ENCODE measurements at regions not wholly inside any gene's neighbourhood (a gene's known extent, or its start where the extent isn't known, plus 50 kb on each side); places are given as distances from the start of the nearest gene placed in this dataset.

DNA sequence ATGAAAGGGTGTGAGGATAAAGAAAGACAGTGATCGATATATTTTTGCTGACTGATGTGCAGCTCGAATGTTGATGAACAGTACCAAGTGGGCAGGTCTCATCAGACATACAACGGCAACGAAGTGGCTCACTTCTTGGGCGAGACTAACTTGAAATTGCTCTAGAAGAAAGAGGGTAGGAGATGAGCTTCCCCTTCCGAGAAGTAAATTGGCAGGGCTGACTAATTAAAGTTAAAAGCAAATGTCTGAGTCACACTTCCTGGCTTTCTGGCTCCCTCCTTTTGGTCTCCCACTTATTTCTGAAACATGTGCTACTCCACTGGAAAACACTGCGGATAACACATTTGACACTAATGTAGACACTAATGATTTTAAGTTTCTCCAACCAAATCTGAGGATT lies 228.3 kb downstream of the ABHD5 start:
- intact Hi-C loops (cut with micrococcal nuclease; ENCODE audit: unreplicated experiment) (no loop called here), in situ Hi-C loops (cut with HindIII; ENCODE audit: low pct_unique_long_range_greater_than_20kb, low sequenced_read_pairs) (no loop called here)
- BruUV-seq (replicated peaks), result no TSS peak
- H3K4me3 ChIP-seq (ENCODE audit: low read depth in 2 of 2, low read length in 2 of 2), result no peak overlapping the region
- peaks cover 2% of the 10 kb centered on the region; the same call in 1 of the 2 replicates for H3K27me3 ChIP-seq (ENCODE audit: control insufficient read depth, insufficient read depth, low read length)
- ATAC-seq (no peak), DNase-seq (ENCODE audit: low read depth, low spot score) (no peak)
- H3K9me3 ChIP-seq (ENCODE audit: control insufficient read depth, insufficient read depth, low read depth, low read length), result no peaks in the 10 kb centered on the region
- H3K4me1 ChIP-seq (ENCODE audit: control insufficient read depth, insufficient read depth, low read length), result no peaks in the 10 kb centered on the region
- TF ChIP-seq, protein P1, sequence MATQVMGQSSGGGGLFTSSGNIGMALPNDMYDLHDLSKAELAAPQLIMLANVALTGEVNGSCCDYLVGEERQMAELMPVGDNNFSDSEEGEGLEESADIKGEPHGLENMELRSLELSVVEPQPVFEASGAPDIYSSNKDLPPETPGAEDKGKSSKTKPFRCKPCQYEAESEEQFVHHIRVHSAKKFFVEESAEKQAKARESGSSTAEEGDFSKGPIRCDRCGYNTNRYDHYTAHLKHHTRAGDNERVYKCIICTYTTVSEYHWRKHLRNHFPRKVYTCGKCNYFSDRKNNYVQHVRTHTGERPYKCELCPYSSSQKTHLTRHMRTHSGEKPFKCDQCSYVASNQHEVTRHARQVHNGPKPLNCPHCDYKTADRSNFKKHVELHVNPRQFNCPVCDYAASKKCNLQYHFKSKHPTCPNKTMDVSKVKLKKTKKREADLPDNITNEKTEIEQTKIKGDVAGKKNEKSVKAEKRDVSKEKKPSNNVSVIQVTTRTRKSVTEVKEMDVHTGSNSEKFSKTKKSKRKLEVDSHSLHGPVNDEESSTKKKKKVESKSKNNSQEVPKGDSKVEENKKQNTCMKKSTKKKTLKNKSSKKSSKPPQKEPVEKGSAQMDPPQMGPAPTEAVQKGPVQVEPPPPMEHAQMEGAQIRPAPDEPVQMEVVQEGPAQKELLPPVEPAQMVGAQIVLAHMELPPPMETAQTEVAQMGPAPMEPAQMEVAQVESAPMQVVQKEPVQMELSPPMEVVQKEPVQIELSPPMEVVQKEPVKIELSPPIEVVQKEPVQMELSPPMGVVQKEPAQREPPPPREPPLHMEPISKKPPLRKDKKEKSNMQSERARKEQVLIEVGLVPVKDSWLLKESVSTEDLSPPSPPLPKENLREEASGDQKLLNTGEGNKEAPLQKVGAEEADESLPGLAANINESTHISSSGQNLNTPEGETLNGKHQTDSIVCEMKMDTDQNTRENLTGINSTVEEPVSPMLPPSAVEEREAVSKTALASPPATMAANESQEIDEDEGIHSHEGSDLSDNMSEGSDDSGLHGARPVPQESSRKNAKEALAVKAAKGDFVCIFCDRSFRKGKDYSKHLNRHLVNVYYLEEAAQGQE (IDR thresholded peaks at IDR 0.05; ENCODE audit: insufficient read depth in 1 of 2, low read depth in 2 of 2, low read length in 1 of 2), result no peak
- TF ChIP-seq SIN3A (IDR thresholded peaks at IDR 0.05; ENCODE audit: borderline replicate concordance, insufficient read depth, low read depth, low read length) (no peak), TCF7L2 (IDR thresholded peaks at IDR 0.05; ENCODE audit: low read depth, low read length) (no peak), POLR2AphosphoS5 (IDR thresholded peaks at IDR 0.05; ENCODE audit: low read depth, low read length) (no peak)
- TF ChIP-seq, protein P2, sequence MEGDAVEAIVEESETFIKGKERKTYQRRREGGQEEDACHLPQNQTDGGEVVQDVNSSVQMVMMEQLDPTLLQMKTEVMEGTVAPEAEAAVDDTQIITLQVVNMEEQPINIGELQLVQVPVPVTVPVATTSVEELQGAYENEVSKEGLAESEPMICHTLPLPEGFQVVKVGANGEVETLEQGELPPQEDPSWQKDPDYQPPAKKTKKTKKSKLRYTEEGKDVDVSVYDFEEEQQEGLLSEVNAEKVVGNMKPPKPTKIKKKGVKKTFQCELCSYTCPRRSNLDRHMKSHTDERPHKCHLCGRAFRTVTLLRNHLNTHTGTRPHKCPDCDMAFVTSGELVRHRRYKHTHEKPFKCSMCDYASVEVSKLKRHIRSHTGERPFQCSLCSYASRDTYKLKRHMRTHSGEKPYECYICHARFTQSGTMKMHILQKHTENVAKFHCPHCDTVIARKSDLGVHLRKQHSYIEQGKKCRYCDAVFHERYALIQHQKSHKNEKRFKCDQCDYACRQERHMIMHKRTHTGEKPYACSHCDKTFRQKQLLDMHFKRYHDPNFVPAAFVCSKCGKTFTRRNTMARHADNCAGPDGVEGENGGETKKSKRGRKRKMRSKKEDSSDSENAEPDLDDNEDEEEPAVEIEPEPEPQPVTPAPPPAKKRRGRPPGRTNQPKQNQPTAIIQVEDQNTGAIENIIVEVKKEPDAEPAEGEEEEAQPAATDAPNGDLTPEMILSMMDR (IDR thresholded peaks at IDR 0.05), result no peak
- H3K27ac ChIP-seq (ENCODE audit: low read length), result no peak overlapping the region
- ChIA-PET POLR2A (no interaction called here), CTCF (no interaction called here)
- H3K36me3 ChIP-seq (ENCODE audit: control insufficient read depth, insufficient read depth, low read length), result no peaks in the 10 kb centered on the region

DNA sequence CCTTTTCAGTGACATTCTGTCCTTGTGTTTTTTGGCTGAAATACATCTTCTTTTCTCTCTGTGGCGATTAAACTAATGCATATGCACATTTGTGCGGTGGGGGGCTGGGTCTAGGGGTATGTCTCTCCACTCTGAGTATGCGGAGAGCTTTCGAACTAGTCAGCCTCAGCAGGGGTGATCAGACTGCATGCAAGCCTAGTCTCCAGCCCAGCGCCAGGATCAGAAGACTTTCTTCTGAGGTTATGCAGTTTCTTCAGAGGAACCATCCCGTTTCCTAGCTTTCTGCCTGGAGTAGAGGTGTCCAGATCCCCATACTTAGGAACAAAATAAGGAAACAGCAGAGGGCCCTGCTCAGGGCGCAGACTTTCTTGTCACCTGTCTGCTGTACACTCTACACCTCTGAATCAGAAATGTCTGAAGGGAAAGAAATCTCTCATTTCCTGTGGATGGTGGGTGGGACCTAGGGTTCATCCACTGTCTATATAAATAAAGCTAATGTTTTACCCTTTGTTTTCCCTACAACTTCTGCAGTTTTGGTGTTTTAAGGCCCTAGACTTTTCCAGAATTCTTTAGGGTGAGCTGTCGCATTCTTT lies 230.4 kb downstream of the ABHD5 start:
- intact Hi-C loops (cut with micrococcal nuclease; ENCODE audit: unreplicated experiment) (no loop called here), in situ Hi-C loops (cut with HindIII; ENCODE audit: low pct_unique_long_range_greater_than_20kb, low sequenced_read_pairs) (no loop called here)
- DNase-seq (ENCODE audit: low read depth, low spot score) (no peak), ATAC-seq (no peak)
- Histone ChIP-seq H3K36me3 (ENCODE audit: control insufficient read depth, insufficient read depth, low read length) (no peaks in the 10 kb centered on the region), H3K4me1 (ENCODE audit: control insufficient read depth, insufficient read depth, low read length) (no peaks in the 10 kb centered on the region), H3K4me3 (ENCODE audit: low read depth in 2 of 2, low read length in 2 of 2) (no peak overlapping the region), H3K27ac (ENCODE audit: low read length) (no peak overlapping the region), H3K27me3 (ENCODE audit: control insufficient read depth, insufficient read depth, low read length) (peaks cover 2% of the 10 kb centered on the region; the same call in 1 of the 2 replicates), H3K9me3 (ENCODE audit: control insufficient read depth, insufficient read depth, low read depth, low read length) (no peaks in the 10 kb centered on the region)
- TF ChIP-seq, protein P2 (IDR thresholded peaks at IDR 0.05), result no peak
- TF ChIP-seq SIN3A (IDR thresholded peaks at IDR 0.05; ENCODE audit: borderline replicate concordance, insufficient read depth, low read depth, low read length), result no peak
- TF ChIP-seq TCF7L2 (IDR thresholded peaks at IDR 0.05; ENCODE audit: low read depth, low read length), result no peak
- TF ChIP-seq, protein P1 (IDR thresholded peaks at IDR 0.05; ENCODE audit: insufficient read depth in 1 of 2, low read depth in 2 of 2, low read length in 1 of 2), result no peak
- TF ChIP-seq POLR2AphosphoS5 (IDR thresholded peaks at IDR 0.05; ENCODE audit: low read depth, low read length), result no peak
- ChIA-PET CTCF (no interaction called here), POLR2A (no interaction called here)
- no TSS peak for BruUV-seq (replicated peaks)

Measured in Panc1 (cell line).